GM21367 (cell line): ENCODE measurements at regions not wholly inside any gene's neighbourhood (a gene's known extent, or its start where the extent isn't known, plus 50 kb on each side); places are given as distances from the start of the nearest gene placed in this dataset.
A peak's percentile ranks its signal among the peaks of the same experiment; 100 is the strongest.
"Not testable (repeated sequence)": the region's sequence is repeated elsewhere in the genome, so short reads cannot be mapped to it uniquely, and the experiment has no call there.

ENCODE experiments used
- ATAC-seq: cut with Tn5 transposase; IDR thresholded peaks from one replicate; pipeline ENCODE4 v1.9.1; 2021; ENCODE audit not compliant: unreplicated experiment

GRCh38 chr4:173475751-173476150, 54.3 kb downstream of the HAND2 start:
- ATAC-seq, result no peak

GRCh38 chr4:173469622-173470021, 60.4 kb downstream of the HAND2 start:
- ATAC-seq, result no peak

GRCh38 chr4:173468314-173468713, 61.7 kb downstream of the HAND2 start:
- ATAC-seq, result no peak

GRCh38 chr4:173466101-173466500, 63.9 kb downstream of the HAND2 start:
- no peak for ATAC-seq

GRCh38 chr4:173464481-173464880, 65.5 kb downstream of the HAND2 start:
- ATAC-seq, result no peak

- ATAC-seq, result no peak
Observed at GRCh38 chr4:173463816-173464215, 64.9 kb upstream of the SCRG1 start.

- ATAC-seq, result no peak
Observed at GRCh38 chr4:173461170-173461569, 62.3 kb upstream of the SCRG1 start.

GRCh38 chr4:173459857-173460256, 60.9 kb upstream of the SCRG1 start:
- no peak for ATAC-seq

GRCh38 chr4:173457893-173458292, 59.0 kb upstream of the SCRG1 start:
- no peak for ATAC-seq

GRCh38 chr4:173451435-173451834, 52.5 kb upstream of the SCRG1 start:
- not testable (repeated sequence) for ATAC-seq

- no peak for ATAC-seq
Observed at GRCh38 chr4:173450281-173450680, 51.4 kb upstream of the SCRG1 start.

GRCh38 chr4:173449380-173449717, 50.4 kb upstream of the SCRG1 start:
- no peak for ATAC-seq

GRCh38 chr4:173448608-173449379, 49.9 kb upstream of the SCRG1 start:
- ATAC-seq, result peak; percentile 44
